IPS-18a (cell line): ENCODE measurements at regions not wholly inside any gene's neighbourhood (a gene's known extent, or its start where the extent isn't known, plus 50 kb on each side); places are given as distances from the start of the nearest gene placed in this dataset.
"Not testable (repeated sequence)": the region's sequence is repeated elsewhere in the genome, so short reads cannot be mapped to it uniquely, and the experiment has no call there.

ENCODE experiments used
- H3K27ac ChIP-seq: one replicate; pipeline ENCODE4 v1.5.1; 2013; ENCODE audit warnings: low read length
- H3K27me3 ChIP-seq: one replicate; pipeline ENCODE4 v1.6.1; 2013; ENCODE audit warnings: mild to moderate bottlenecking, low read length; ENCODE audit not compliant: control insufficient read depth, insufficient read depth
- H3K36me3 ChIP-seq: one replicate; pipeline ENCODE4 v1.6.1; 2013; ENCODE audit warnings: low read depth, low read length; ENCODE audit not compliant: control insufficient read depth
- H3K4me1 ChIP-seq: one replicate; pipeline ENCODE4 v1.6.1; 2013; ENCODE audit warnings: low read depth, low read length; ENCODE audit not compliant: control insufficient read depth
- H3K4me3 ChIP-seq: one replicate; pipeline ENCODE4 v1.5.1; 2013; ENCODE audit warnings: low read length
- H3K9ac ChIP-seq: one replicate; pipeline ENCODE4 v1.6.1; 2013; ENCODE audit warnings: mild to moderate bottlenecking, low read length, moderate library complexity
- H3K9me3 ChIP-seq: one replicate; pipeline ENCODE4 v1.6.1; 2013; ENCODE audit warnings: low read depth, low read length; ENCODE audit not compliant: control insufficient read depth

DNA sequence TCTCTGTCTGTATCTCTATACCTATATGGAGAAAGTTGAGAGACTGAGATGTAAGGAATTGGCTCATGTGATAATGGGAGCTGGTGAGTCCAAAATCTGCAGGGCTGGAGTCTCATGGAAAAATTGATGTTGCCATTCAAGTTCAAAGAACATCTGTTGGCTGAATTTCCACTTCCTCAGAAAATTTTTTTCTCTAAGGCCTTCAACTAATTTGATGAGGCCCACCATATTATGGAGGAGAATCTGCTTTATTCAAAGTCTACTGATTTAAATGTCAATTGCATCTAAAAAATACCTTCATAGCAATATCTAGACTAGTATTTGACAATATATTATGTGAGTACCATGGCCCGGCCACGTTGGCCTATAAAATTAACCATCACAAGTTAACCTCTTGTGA lies 261.4 kb downstream of the VRK1 start:
- Histone ChIP-seq H3K4me1 (peaks cover 5% of the 10 kb centered on the region), H3K36me3 (no peaks in the 10 kb centered on the region), H3K4me3 (no peak overlapping the region), H3K9ac (no peak overlapping the region), H3K9me3 (no peaks in the 10 kb centered on the region), H3K27ac (no peak overlapping the region), H3K27me3 (no peaks in the 10 kb centered on the region)

DNA sequence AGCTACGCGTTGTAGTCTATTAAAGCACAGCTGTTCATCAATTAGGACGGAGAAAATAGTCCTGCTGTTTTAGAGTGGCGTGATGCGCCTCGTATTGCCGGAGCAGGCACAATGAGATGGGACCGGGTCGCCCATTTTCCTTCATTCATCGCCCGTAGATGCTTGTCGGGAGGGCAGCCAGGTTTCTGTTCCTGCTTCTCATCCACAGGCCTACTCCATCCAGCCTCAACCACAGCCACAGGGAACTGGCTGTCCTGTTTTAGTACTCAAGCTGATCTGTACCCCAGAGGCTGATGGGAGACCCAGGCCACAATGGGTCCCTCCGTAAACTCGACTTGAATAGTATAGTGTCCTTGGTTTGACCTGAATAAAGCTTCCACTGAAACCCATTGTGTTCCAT lies 264.0 kb downstream of the VRK1 start:
- no peak overlapping the region for H3K9ac ChIP-seq
- no peaks in the 10 kb centered on the region for H3K27me3 ChIP-seq
- no peaks in the 10 kb centered on the region for H3K9me3 ChIP-seq
- H3K36me3 ChIP-seq = no peaks in the 10 kb centered on the region
- H3K4me1 ChIP-seq = peaks cover under 1% of the 10 kb centered on the region
- H3K4me3 ChIP-seq = no peak overlapping the region
- no peak overlapping the region for H3K27ac ChIP-seq

DNA sequence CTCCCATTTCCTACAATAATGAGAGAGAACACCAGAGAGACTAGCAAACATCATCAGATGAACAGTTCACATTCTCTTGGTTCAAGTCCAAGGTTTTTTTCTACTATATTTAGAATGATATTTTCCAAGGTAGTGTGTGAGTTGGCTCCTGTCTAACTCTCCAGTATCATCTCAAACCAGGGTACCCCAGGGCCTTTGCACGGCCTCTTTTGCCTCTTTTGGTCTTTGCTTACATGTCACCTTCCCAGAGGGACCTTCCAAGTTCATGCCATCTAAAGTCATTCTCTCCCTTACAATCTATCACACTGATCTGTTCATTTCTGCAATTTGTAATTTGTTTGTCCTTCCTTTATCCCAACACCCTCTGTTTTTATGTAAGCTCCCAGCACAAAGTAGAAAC lies 264.5 kb downstream of the VRK1 start:
- Histone ChIP-seq H3K27ac (no peak overlapping the region), H3K36me3 (no peaks in the 10 kb centered on the region), H3K9ac (no peak overlapping the region), H3K9me3 (no peaks in the 10 kb centered on the region), H3K4me3 (no peak overlapping the region), H3K27me3 (no peaks in the 10 kb centered on the region), H3K4me1 (no peaks in the 10 kb centered on the region)

DNA sequence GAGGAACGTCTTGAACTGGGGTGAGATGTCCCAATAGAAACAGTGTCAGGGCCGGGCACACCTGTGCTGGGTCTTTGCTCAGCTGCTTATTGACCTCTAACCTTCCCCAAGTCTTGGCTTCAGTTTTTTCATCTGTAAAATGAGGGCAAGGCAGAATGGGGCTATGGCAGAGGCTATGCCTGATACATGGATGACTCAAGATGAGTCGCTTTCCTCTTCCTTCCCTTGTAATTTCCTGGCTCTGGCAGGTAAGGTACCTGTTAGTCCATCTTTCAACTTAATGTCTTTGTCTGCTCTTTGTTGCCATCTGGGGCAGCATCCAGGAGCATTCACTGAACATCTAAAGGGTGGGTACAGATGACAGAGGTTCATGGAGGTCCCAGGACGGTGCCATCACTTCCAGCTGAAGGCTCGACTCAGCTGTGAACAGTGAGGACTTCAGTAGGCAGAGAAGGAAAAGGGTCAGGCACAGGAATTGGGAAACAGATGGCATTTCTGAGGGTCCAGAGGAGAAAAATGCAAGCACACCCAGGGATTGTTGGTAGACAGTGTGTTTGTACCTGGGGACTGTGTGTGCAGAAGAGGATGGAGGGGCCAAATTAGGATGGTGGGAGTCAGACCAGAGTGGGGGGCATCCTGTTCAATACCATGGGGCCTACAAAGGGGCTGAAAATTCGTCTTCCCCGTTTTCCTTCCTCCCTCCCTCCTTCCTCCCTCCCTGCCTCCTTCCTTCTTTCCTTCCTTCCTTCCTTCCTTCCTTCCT lies 268.3 kb downstream of the VRK1 start:
- no peak overlapping the region for H3K9ac ChIP-seq
- no peak overlapping the region for H3K4me3 ChIP-seq
- no peaks in the 10 kb centered on the region for H3K27me3 ChIP-seq
- no peak overlapping the region for H3K27ac ChIP-seq
- no peaks in the 10 kb centered on the region for H3K9me3 ChIP-seq
- no peaks in the 10 kb centered on the region for H3K36me3 ChIP-seq
- H3K4me1 ChIP-seq = no peaks in the 10 kb centered on the region

DNA sequence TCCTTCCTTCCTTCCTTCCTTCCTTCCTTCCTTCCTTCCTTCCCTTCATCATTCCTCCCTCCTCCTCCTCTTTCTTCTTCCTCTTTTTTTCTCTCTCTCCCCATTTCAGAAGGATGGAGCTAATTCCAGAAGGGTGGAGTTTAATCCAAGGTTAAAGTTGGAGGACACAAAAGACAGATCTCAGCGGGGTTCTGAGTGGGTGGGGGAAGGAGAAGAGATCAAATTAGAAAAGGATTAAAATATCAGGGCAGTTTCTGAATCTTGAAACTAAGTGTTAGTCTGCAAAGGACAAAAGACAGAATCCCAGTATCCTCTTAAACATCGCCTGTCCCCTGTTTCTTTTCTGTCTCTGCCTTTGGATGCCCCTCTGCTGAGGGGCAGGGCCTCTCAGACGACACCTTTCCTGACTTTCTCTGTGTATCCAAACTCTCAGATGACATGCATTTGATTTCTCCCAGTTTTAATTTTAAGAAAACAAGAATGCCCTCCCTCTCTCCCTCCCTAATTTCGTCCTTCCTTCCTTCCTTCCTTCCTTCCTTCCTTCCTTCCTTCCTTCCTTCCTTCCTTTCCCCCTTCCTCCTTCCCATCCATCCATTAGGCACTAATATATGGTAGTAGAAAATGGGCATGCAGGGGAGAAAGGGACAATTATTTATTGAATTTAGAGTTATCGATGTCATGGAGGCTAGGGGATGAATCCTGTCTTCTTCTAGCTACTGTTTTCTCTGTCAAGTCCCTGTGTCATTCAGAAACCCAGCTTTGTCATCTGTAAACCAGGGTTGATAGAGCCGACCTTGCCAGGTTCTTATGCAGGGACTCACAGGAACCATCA lies 269.1 kb downstream of the VRK1 start:
- Histone ChIP-seq H3K4me3 (no peak overlapping the region), H3K9ac (no peak overlapping the region)

DNA sequence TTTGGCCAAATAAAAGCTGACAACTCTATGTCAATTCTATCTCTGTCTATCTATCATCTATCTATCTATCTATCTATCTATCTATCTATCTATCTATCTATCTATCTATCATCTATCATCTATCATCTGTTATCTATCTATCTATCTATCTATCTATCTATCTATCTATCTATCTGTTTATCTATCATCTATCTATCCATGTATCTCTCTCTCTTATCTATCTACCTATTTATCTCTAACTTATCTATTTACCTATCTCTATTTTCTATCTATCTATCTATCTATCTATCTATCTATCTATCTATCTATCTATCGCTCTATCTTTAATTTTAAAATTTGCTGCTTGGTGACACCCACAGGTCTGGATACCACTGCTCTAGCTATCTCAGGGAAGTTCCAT lies 271.1 kb downstream of the VRK1 start:
- not testable (repeated sequence) for H3K9me3 ChIP-seq, H3K27ac ChIP-seq, H3K27me3 ChIP-seq, H3K4me3 ChIP-seq, H3K4me1 ChIP-seq, H3K9ac ChIP-seq, H3K36me3 ChIP-seq

More for the DNA sequence above, 269.1 kb downstream of the VRK1 start:
- Histone ChIP-seq H3K4me1 (peaks cover 2% of the 10 kb centered on the region), H3K9me3 (no peaks in the 10 kb centered on the region), H3K36me3 (no peaks in the 10 kb centered on the region), H3K27me3 (no peaks in the 10 kb centered on the region), H3K27ac (no peak overlapping the region)

DNA sequence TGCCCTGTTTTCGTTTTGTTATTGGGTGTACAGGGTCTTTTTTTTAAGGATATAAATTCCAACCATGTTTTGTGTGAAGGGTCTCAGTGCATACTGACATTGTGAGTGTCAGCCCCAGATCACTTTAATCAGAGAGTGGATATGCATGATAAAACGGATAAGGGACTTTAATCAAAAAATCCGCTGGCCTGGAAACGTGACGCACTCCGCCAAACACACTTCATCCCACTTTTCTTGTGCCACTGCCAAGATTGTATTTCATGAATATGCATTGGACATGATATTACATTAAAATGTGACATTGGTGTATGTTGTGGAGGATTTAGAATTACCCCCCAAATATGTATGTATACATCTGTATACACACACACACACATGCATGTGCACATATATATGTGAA lies 273.1 kb downstream of the VRK1 start:
- Histone ChIP-seq H3K27me3 (no peaks in the 10 kb centered on the region), H3K9me3 (no peaks in the 10 kb centered on the region), H3K4me1 (peaks cover 7% of the 10 kb centered on the region), H3K9ac (no peak overlapping the region), H3K27ac (no peak overlapping the region), H3K36me3 (no peaks in the 10 kb centered on the region), H3K4me3 (no peak overlapping the region)

DNA sequence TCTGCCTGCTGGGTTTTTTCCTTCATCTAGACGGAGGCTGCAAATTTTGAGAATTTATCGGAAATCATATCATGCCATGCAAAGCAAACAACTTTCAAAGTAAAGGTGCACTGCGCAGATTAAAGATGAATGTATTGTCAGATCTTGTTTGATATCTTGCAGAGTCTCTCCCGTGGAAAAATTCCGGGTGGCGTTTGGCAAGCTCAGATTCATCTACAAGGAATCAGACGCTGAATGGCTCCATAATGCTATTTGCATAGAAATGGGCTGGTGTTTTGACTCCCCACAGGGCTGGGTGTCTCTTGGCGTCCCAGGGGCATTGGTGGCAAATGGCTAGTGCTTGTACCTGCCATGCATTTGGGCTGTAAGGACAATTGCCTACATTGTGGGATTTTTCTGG lies 274.0 kb downstream of the VRK1 start:
- no peaks in the 10 kb centered on the region for H3K27me3 ChIP-seq
- no peaks in the 10 kb centered on the region for H3K9me3 ChIP-seq
- no peak overlapping the region for H3K4me3 ChIP-seq
- H3K4me1 ChIP-seq = peaks cover 7% of the 10 kb centered on the region
- no peaks in the 10 kb centered on the region for H3K36me3 ChIP-seq
- H3K27ac ChIP-seq = no peak overlapping the region
- H3K9ac ChIP-seq = no peak overlapping the region

DNA sequence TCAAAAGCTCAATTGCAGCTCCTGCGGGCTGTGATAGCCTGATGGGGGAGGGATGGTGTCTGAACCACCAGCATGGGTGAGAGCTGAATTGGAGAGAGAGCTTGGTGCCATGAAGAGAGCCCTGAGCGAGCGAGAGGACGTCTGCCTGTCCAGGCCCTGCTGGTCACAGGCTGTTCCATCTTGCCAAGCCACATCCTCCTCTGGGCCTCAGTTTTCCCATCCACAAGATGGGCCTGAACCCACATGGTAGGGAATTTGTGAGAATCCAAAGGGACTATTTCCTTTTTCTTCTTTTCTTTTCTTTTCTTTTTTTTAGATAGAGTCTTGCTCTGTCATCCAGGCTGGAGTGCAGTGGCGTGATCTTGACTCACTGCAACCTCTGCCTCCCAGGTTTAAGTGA lies 276.4 kb downstream of the VRK1 start:
- no peaks in the 10 kb centered on the region for H3K9me3 ChIP-seq
- no peak overlapping the region for H3K4me3 ChIP-seq
- no peaks in the 10 kb centered on the region for H3K27me3 ChIP-seq
- H3K4me1 ChIP-seq = peaks cover 9% of the 10 kb centered on the region
- no peak overlapping the region for H3K9ac ChIP-seq
- H3K36me3 ChIP-seq = no peaks in the 10 kb centered on the region
- H3K27ac ChIP-seq = no peak overlapping the region

DNA sequence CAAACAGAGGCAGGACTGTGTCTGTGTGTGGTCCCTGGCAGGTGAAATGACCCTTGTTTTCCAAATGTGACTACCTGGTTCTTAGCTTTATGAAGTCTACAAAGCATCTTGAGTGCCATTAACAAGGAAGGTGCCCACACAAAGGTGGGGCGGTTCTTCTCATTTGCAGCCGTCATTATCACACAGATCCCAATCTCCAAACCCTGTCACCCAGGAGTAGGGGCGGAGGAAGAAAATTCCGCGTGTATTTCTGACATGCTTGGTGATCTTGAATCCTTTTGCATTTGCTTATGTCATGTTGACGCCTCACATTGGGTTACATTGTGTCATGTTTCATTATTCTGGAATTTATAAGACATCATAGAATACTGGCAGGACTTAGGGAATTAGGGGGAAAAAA lies 277.3 kb downstream of the VRK1 start:
- peaks cover 9% of the 10 kb centered on the region for H3K4me1 ChIP-seq
- H3K27ac ChIP-seq = no peak overlapping the region
- H3K36me3 ChIP-seq = no peaks in the 10 kb centered on the region
- H3K27me3 ChIP-seq = no peaks in the 10 kb centered on the region
- H3K9ac ChIP-seq = no peak overlapping the region
- H3K9me3 ChIP-seq = no peaks in the 10 kb centered on the region
- H3K4me3 ChIP-seq = no peak overlapping the region

DNA sequence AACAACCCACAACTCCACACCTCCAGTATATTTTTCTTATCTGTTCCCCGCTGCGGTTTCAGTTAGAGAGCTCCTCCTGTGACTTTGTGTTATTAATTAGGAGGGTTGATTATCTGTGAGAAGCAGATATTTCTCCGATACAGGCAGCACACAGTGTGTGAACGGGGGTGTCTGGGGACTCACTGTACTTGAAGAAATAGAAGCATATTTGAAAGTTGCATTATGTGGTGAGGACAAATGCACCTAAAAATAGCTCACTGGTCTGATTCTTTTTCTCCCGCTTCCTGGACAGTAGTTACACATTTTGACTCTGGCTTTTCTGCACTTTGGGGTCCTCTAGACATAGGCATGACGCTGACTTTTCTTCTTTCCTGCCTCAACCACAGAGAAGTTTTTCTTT lies 277.7 kb downstream of the VRK1 start:
- no peak overlapping the region for H3K4me3 ChIP-seq
- H3K27ac ChIP-seq = no peak overlapping the region
- no peaks in the 10 kb centered on the region for H3K36me3 ChIP-seq
- no peaks in the 10 kb centered on the region for H3K27me3 ChIP-seq
- no peaks in the 10 kb centered on the region for H3K9me3 ChIP-seq
- no peak overlapping the region for H3K9ac ChIP-seq
- H3K4me1 ChIP-seq = peaks cover 9% of the 10 kb centered on the region

DNA sequence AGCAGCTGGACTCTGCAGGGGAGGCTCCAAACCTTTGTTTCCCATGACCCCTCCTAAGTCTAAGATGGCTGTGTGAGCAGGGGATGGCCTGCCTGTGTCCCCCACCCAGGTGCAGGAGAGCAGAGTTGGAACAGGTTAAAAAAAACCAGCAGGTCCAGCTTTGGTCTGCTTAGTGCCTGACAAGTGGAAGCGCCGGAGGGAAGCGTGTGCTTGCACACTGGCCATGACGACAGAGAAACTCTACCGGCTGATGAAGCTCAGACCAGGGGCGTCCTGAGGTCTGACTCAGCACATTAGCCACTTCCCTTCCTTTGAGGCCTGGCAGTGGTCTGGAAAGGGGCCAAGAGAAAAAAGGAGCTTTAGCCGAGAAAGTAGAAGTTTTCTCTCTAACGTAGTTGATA lies 280.1 kb downstream of the VRK1 start:
- H3K9me3 ChIP-seq = no peaks in the 10 kb centered on the region
- no peaks in the 10 kb centered on the region for H3K27me3 ChIP-seq
- no peak overlapping the region for H3K27ac ChIP-seq
- H3K4me3 ChIP-seq = no peak overlapping the region
- H3K9ac ChIP-seq = no peak overlapping the region
- H3K36me3 ChIP-seq = no peaks in the 10 kb centered on the region
- H3K4me1 ChIP-seq = peaks cover 3% of the 10 kb centered on the region
